ENCODE measurements at regions not wholly inside any gene's neighbourhood (a gene's known extent, or its start where the extent isn't known, plus 50 kb on each side); places are given as distances from the start of the nearest gene placed in this dataset.

GRCh38 chr18:29137773-29138495 lies 961.0 kb upstream of the CDH2 start:
- TF ChIP-seq, protein P1, sequence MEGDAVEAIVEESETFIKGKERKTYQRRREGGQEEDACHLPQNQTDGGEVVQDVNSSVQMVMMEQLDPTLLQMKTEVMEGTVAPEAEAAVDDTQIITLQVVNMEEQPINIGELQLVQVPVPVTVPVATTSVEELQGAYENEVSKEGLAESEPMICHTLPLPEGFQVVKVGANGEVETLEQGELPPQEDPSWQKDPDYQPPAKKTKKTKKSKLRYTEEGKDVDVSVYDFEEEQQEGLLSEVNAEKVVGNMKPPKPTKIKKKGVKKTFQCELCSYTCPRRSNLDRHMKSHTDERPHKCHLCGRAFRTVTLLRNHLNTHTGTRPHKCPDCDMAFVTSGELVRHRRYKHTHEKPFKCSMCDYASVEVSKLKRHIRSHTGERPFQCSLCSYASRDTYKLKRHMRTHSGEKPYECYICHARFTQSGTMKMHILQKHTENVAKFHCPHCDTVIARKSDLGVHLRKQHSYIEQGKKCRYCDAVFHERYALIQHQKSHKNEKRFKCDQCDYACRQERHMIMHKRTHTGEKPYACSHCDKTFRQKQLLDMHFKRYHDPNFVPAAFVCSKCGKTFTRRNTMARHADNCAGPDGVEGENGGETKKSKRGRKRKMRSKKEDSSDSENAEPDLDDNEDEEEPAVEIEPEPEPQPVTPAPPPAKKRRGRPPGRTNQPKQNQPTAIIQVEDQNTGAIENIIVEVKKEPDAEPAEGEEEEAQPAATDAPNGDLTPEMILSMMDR (IDR thresholded peaks at IDR 0.05) = no peak
- no peak for TF ChIP-seq ZFX (IDR thresholded peaks at IDR 0.05; ENCODE audit: borderline replicate concordance)

GRCh38 chr18:29123706-29124530 lies 947.0 kb upstream of the CDH2 start:
- TF ChIP-seq ZFX (IDR thresholded peaks at IDR 0.05; ENCODE audit: borderline replicate concordance) = no peak
- TF ChIP-seq, protein P1 (IDR thresholded peaks at IDR 0.05) = no peak
- H3K27ac ChIP-seq = no peak overlapping the region

More at GRCh38 chr18:29137773-29138495, 961.0 kb upstream of the CDH2 start:
- H3K27ac ChIP-seq = no peak overlapping the region

DNA sequence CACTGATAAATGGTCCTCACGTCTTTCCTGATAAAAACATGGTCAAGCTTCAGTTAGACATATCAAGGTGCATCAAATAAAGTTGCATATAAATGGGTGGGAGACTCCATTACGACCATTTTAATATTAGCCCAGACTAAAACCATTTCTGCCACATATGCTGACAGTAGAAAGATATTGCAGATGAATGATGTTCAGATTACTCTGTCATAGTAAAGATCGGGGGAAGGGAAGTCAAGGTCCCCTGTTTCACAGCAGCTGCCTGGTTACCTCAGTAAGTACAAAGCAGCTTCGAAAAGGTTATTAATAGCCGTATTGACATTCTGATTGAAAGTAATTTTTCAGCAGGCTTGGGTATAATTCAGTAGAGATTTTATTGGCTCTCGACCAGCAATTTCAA lies 927.7 kb upstream of the CDH2 start:
- H3K27ac ChIP-seq = no peak overlapping the region
- TF ChIP-seq ZFX (IDR thresholded peaks at IDR 0.05; ENCODE audit: borderline replicate concordance) = no peak
- TF ChIP-seq, protein P1 (IDR thresholded peaks at IDR 0.05) = no peak

DNA sequence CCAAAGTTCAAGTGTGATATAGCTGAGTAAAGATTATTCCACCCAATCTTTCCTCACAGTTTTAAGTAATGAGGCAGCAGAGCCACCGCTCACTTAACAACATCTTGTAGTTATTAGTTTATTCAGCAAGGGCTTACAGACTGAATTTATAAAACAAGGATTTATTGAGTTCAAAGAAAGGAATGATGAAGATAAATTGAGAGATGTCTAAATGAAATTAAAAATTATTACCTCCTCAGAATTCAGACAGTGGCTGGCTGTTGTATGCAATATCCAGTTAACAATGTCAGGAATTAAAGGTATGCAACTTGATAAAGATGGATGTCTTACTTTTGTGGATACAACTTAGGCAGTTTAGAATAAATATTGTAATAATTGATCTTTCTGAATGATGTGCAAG lies 927.3 kb upstream of the CDH2 start:
- TF ChIP-seq ZFX (IDR thresholded peaks at IDR 0.05; ENCODE audit: borderline replicate concordance) = no peak
- TF ChIP-seq, protein P1 (IDR thresholded peaks at IDR 0.05) = no peak
- H3K27ac ChIP-seq = no peak overlapping the region

GRCh38 chr18:29096079-29096770 lies 919.3 kb upstream of the CDH2 start:
- H3K27ac ChIP-seq = no peak overlapping the region
- TF ChIP-seq ZFX (IDR thresholded peaks at IDR 0.05; ENCODE audit: borderline replicate concordance) = no peak
- TF ChIP-seq, protein P1 (IDR thresholded peaks at IDR 0.05) = no peak

- no peak for TF ChIP-seq ZFX (IDR thresholded peaks at IDR 0.05; ENCODE audit: borderline replicate concordance)
- TF ChIP-seq, protein P1 (IDR thresholded peaks at IDR 0.05) = no peak
Measured at GRCh38 chr18:29087616-29088246, 910.8 kb upstream of the CDH2 start.

More at GRCh38 chr18:29087616-29088246, 910.8 kb upstream of the CDH2 start:
- no peak overlapping the region for H3K27ac ChIP-seq
